HG03469 (cell line): ENCODE measurements at regions not wholly inside any gene's neighbourhood (a gene's known extent, or its start where the extent isn't known, plus 50 kb on each side); places are given as distances from the start of the nearest gene placed in this dataset.
A peak's percentile ranks its signal among the peaks of the same experiment; 100 is the strongest.

Source experiments
- ATAC-seq: cut with Tn5 transposase; IDR thresholded peaks from one replicate; pipeline ENCODE4 v1.9.1; 2021; ENCODE audit warnings: mild to moderate bottlenecking, moderate library complexity, moderate number of reproducible peaks; ENCODE audit not compliant: unreplicated experiment

DNA sequence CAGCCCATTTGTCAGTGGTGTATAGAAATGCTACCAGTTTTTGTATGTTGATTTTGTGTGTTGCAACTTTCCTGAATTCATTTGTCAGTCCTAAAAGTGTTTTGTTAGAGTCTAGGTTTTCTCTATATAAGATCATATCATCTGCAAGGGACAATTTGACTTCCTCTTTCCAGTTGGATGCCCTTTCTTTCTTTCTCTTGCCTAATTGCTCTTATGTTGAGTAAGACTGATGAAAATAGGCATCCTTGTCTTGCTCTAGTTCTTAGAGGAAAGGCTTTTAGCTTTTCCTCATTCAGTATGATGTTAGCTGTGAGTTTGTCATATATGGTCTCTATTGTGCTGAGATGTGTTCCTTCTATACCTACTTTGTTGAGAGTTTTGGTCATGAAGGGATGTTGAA, 161.7 kb upstream of the TPK1 start:
- no peak for ATAC-seq

DNA sequence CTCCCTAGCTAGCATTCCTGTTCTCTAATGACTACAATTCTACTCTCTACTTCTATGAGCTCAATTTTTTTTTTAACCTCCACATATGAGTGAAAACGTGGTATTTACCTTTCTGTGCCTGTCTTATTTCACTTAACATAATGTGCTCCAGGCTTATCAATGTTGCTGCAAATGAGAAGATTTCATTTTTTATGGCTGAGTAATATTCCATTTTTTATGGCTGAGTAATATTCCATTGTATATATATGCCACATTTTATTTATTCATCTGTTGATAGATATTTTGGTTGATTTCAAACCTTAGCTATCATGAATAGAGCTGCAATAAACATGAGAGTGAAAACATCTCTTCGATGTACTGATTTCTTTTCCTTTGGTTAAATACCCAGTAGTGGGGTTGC, 159.6 kb upstream of the TPK1 start:
- no peak for ATAC-seq

DNA sequence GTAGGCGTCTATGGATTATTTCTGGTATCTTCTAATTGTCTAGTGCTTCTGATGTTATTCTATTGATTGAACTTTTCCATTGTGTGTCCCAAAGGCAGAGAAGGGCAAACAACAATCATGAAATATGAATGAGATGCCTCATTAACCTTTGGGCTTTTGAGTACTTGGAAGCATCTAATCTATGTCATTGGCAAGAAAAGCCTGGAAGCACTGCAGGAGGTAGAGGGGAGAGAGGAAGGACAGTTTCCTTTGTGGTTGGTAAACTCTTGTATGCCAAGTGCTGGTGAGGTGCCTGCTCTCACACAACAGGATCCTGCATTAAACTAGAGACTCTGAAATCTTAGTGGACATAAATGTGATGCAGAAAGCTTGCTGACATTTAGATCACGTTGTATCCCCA, 155.2 kb upstream of the TPK1 start:
- no peak for ATAC-seq

DNA sequence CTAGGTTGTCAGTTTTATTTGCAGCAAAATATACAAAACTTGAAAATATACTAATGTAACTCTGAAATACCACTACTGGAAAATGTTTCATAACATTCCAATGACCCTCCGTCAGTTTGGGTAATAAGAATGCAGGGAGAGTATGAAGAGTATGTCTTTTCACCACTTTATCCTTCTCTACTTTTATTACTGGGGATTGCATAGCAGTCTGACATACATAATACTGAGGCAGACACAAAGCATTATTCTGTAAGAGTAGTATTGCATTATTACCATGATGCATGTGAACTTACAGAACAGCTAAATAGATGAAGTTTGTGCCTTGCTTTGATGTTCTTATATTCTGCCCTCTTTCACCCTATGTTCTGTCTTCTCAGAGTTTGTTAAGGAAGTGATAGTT, 151.8 kb upstream of the TPK1 start:
- ATAC-seq = no peak

DNA sequence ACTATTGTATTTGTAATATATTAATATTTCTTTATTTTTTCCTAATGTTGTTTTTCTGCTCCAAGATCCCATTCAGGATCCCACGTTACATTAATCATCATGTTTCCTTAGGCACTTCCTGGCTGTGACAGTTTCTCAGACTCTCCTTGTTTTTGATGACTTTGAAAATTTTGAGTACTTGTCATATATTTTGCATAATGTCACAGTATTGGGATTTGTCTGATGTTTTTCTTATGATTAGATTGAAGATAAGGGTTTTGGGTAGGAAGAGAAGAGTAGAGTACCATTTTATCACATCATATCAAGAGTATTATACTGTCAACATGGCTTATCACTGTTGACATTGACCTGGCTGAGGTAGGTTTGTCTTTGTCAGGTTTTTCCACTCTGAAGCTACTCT, 146.3 kb upstream of the TPK1 start:
- ATAC-seq = no peak

DNA sequence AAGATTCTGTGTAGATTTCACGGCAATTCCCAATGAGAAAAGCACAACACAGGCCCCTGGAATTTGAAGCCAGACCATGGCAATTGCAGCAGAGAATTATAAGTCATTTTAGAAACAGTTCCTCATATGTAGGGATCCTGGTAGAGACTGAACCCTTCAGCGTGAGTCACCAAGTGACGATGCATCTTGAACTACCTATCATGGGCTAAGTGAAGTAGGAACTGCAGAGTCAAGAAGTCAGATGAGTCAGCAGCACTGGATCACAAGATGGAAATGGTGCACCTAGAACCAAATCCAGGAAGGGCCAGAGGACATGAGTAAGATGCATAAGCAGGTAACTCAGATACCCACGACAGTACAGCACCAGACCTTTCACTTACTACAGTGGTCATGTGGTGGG, 140.0 kb upstream of the TPK1 start:
- no peak for ATAC-seq

DNA sequence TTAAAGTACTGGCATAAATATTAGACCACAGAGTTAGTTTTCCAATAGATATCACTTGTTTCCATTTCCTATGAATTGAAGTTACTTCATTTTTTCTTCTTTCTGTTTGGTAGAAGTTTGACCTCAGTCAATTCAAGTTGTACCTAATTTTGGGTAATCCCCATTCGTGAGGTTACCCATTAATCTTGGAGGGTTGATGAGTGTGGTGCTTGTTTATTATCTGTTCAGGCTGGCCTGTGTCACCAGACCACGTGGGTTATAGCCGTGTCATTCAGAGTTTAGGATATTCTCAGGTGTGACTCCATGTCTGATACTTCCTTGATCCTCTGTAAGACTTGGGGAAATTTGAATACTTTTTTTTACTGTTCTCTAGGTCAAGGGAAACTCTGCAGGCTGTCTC, 133.9 kb upstream of the TPK1 start:
- no peak for ATAC-seq

DNA sequence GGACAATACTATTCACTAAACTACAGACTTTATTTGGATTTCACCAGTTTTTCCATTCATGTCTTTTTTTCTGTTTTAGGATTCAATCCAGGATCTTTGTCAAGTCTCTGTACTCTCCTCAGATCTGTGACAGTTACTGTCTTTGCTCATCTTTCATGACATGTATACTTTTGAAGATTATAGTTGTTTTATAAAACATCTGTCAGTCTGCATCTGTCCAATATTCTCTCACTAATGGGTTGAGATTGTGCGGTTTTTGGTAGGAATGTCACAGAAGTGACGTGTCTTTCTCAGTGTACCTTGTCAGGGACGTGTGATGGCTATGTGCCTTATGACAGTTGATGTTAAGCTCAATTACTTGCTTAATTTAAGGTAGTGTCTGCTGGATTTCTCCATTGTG, 124.9 kb upstream of the TPK1 start:
- no peak for ATAC-seq

DNA sequence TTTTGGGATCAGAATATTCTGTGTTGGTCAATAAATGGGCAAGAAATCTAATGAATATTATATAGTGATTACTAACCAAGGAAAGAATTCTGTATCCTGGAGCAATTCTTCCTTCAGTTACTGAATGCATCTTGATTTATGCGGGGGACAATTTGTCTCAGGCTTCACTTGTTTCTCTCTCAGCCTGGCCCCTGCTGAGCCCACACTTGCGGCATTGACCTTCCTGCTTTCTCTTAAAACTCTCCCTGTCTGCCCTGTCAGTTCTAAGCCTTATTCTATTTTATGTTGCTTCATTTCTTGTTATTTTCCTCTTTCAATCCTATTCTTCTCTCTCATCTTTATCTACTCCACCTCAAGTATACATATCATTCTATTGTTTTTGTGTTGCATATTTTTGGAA, 122.1 kb upstream of the TPK1 start:
- ATAC-seq = no peak

DNA sequence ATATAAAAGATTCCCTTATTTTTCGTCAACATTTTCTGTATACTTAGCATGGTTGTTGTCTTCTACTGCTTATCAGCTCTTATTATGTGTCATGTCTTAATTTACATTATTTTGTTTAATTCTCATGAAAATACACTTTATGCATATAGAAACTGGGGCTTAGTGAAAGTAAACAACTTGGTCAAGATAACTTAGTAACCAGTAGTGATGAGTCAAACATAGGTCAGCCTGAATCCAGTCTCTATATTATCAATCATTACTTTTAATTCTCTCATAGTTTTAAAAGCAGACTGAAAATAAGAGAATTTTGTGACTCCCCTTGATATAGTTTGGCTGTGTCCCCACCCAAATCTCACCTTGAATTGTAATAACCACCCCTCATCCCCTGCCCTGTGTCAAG, 119.6 kb upstream of the TPK1 start:
- no peak for ATAC-seq

DNA sequence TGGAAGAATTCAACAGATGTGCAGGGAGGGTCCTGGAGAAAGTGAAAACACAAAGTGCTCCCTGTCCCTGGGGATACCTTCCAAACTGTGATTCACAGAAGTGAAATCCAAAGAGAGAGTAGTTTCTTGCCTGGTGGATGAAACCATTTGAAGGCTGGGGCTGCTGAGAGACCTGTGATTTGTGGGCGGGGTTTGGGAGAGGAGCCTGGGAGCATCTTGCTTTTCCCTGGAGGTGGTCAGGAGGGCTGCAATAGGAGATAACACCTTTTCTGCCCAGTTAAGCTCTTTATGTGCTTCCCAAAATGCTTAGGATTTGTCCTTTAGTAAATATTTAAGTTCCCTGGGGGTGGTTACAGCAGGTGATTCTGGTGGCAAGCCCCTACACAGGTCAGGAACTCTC, 105.3 kb upstream of the TPK1 start:
- ATAC-seq = no peak

DNA sequence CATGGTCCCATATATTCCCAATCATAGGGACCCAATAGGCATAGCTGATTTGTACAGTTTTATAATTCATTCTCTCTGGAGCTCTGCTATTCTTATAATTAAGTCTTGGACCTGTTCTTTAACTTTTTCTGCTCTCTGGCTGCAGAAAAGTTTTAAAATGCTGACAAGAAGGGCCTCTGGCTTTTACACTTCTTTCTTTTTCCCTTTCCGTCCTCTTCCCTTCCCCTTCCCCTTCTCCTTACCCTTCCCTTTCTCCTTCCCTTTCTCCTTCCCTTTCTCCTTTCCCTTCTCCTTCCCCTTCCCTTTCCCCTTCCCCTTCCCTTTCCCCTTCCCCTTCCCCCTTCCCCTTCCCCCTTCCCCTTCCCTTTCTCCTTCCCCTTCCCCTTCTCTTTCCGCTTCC, 101.3 kb upstream of the TPK1 start:
- no peak for ATAC-seq

DNA sequence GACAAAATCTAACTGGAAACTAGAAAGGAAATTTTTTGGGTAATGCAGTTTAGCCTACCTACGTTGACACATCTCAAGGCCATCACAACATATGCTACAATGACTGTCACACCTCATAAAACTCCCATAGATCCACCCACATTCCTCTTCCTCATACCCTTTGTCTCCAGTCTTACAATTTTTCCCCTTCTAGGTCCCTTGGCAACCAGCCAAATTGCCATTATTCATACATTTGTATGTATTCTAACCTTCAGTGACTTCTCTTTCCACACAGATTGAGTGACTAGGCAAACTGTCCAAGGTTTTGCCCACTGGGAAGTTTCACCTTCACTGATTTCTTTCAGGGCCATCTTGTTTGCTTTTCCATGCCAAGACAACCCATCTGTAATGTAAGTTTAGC, 100.5 kb upstream of the TPK1 start:
- ATAC-seq = no peak

DNA sequence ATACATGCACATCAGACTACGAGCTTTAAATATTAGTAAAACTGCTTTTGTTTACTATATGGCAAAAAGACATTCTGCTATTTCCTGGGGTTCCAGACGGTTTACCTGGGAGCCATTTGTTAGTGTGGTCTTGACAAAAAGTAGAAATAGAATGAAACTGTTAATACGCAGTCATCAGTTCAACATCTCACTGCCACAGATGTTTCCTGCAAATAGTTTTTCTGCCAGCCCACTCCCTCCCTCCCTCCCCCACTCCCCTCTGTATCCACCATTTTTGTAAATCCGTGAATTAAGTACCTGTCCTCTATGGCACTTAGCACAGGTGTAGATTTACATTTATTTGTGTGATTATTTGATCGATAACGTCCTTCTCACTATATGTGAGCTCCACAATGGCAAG, 74.6 kb upstream of the TPK1 start:
- ATAC-seq = no peak

DNA sequence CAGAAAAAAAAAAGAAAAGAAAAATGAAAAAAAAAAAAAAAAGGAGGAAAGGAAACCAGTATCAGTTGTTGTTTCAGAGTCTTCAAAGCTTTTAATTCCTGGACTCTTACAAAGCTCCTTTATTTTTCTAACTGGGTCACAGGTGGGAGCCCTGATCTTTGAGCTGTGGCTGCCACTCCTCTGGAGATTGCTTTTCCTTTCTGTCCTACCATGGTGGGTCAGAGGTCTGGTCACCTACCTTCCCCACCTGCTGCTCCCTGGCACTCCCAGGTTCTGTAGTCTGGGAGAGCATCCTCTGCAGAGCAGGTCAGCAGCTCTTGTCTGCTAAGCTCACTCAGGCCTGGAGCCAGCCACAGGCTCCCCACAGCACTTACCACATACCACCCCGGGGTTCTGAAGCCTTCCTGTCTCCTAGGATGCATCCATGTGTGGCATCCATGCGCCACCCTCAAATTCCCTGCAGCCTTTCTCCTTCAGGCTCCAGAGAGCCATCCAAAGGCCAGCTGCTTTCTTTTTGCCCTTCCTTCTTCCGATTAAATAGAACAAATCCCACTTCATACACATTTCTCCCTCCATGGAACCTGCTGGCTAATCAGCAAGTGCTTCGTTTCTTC, 73.2 kb upstream of the TPK1 start:
- ATAC-seq = no peak

DNA sequence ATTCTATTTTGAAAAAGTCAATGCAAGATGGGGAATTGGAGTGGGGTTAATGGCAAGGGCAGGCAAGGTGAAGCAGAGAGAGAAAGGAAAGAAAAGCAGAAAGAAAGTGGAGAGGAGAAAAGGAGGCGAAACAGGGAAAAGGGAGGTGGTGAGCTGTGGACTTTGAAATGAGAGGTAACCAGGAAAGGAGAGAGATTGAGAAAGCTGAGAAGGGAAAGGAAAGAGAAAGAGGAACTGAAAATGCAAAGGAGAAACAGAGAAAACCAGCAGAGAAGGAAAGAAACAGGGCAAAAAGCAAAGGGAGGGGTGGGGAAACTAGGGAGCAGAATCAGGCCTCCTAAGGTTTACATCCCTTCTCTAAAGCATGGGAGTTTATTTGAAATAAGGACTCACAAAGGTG, 72.5 kb upstream of the TPK1 start:
- no peak for ATAC-seq

DNA sequence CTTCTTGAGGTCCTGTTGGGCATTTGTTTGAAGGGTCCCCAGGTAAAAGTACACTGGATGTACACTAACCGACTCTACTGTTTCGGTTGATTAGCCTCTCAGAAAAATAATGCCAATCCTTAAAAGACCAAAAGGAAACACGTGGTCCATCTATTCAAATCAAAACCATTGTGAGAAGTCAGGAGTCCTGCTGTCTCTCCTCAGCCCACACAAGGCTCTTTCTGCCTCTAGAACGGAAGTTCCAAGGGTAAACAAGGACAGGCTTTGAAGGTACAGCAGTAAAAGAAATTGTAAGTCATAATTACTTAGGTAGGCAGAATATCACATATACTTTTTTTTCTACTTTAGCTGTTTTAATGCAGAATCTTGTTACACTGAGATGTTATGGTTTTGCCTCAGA, 71.7 kb upstream of the TPK1 start:
- ATAC-seq = peak; percentile 97

DNA sequence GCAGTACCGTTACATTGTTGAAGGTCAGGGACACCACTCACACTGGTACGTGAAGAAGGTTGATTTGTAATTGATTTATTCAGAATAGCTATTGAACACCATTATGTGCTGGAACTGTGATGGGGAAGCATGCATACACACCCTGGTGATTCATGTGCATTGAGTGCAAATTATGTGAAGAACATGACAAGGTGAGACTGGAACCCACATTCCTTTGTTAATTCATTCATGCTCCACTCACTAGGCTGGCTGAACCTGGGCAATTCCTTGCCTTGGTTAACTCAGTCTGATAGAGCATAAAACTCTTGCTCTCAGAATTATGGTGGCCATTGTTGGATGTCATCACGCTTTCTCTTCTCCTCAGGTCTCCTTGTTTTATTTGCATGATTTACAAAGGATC, 67.3 kb upstream of the TPK1 start:
- no peak for ATAC-seq

DNA sequence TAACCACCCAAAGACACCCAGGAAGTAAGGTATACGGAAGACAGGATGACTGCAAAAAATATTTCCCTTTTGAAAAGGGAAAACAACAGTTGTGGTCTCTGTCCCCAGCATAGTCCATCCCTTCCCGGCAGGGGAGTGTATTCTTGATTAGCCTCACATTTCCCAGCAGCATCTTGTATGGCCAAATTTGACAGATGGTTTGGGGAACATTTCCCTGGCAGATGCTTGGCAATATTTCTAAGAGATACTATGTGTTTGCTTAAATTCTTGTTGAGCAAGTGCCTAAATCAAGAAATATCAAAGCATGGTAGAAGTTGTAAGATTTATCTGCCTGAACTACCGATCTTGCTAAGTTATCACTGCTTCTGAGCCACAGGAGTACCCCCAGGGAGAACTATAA, 56.9 kb upstream of the TPK1 start:
- ATAC-seq = no peak
